HEK293T (cell line): ENCODE measurements at regions not wholly inside any gene's neighbourhood (a gene's known extent, or its start where the extent isn't known, plus 50 kb on each side); places are given as distances from the start of the nearest gene placed in this dataset.

Experiments used
- CTCF ChIA-PET: fragments of 350-600 bp; formaldehyde crosslinking; extraction: SDS; loops from one replicate; lab custom pipeline; 2021; ENCODE audit warnings: antibody characterized with exemption, inconsistent platforms; lab: Yijun Ruan, JAX
- POLR2A ChIA-PET: fragments of 350-600 bp; formaldehyde crosslinking; extraction: SDS; loops from one replicate; lab custom pipeline; 2020; ENCODE audit warnings: antibody characterized with exemption, inconsistent platforms; lab: Yijun Ruan, JAX
- DNase-seq: peaks from one replicate; pipeline ENCODE4 v3.0.0; 2012; ENCODE audit warnings: mixed read lengths; ENCODE audit errors: extremely low spot score
- ARNT ChIP-seq: fragments of 450-650 bp; IDR thresholded peaks from 2 replicates; pipeline ENCODE4 v1.6.1; 2017; ENCODE audit warnings: mild to moderate bottlenecking
- BHLHE40 ChIP-seq: fragments of 450-650 bp; IDR thresholded peaks from 2 replicates; pipeline ENCODE4 v1.6.1; 2016; ENCODE audit warnings: mild to moderate bottlenecking, moderate library complexity, borderline replicate concordance
- CTBP1 ChIP-seq: fragments of 450-650 bp; IDR thresholded peaks from 2 replicates; pipeline ENCODE4 v1.6.1; 2016; ENCODE audit warnings: borderline replicate concordance
- ELF4 ChIP-seq: fragments of 450-650 bp; IDR thresholded peaks from 2 replicates; pipeline ENCODE4 v1.6.1; 2017; ENCODE audit warnings: antibody characterized with exemption
- FOXA1 ChIP-seq: fragments of 450-650 bp; IDR thresholded peaks from 2 replicates; pipeline ENCODE4 v1.6.1; 2016; ENCODE audit warnings: mild to moderate bottlenecking
- FOXK2 ChIP-seq: fragments of 450-650 bp; IDR thresholded peaks from 2 replicates; pipeline ENCODE4 v1.6.1; 2016; ENCODE audit warnings: mild to moderate bottlenecking
- FOXM1 ChIP-seq: fragments of 450-650 bp; IDR thresholded peaks from 2 replicates; pipeline ENCODE4 v1.6.1; 2017; ENCODE audit warnings: mild to moderate bottlenecking, borderline replicate concordance
- HDGF ChIP-seq: fragments of 450-650 bp; IDR thresholded peaks from 2 replicates; pipeline ENCODE4 v1.6.1; 2017; ENCODE audit warnings: antibody characterized with exemption, borderline replicate concordance
- L3MBTL2 ChIP-seq: fragments of 450-650 bp; conservative IDR thresholded peaks from 2 replicates; pipeline ENCODE4 v1.6.1; 2016; ENCODE audit warnings: mild to moderate bottlenecking
- LEF1 ChIP-seq: fragments of 450-650 bp; IDR thresholded peaks from 2 replicates; pipeline ENCODE4 v1.6.1; 2017; ENCODE audit warnings: mild to moderate bottlenecking, borderline replicate concordance
- NFRKB ChIP-seq: fragments of 450-650 bp; IDR thresholded peaks from 2 replicates; pipeline ENCODE4 v1.6.1; 2016; ENCODE audit warnings: mild to moderate bottlenecking, moderate library complexity
- PKNOX1 ChIP-seq: fragments of 450-650 bp; IDR thresholded peaks from 2 replicates; pipeline ENCODE4 v1.6.1; 2016
- SP1 ChIP-seq: fragments of 450-650 bp; IDR thresholded peaks from 2 replicates; pipeline ENCODE4 v1.6.1; 2017
- SUZ12 ChIP-seq: fragments of 450-650 bp; IDR thresholded peaks from 2 replicates; pipeline ENCODE4 v1.6.1; 2016; ENCODE audit warnings: mild to moderate bottlenecking
- TARDBP ChIP-seq: fragments of 450-650 bp; IDR thresholded peaks from 2 replicates; pipeline ENCODE4 v1.6.1; 2016
- ZNF384 ChIP-seq: fragments of 450-650 bp; IDR thresholded peaks from 2 replicates; pipeline ENCODE4 v1.6.1; 2016

GRCh38 chr6:14468647-14469321, 351.2 kb downstream of the CD83 start:
- CTCF ChIA-PET = no interaction called here
- DNase-seq = no peak
- TF ChIP-seq ARNT = no peak
- POLR2A ChIA-PET = no interaction called here

GRCh38 chr6:14470101-14470500, 352.5 kb downstream of the CD83 start:
- DNase-seq = no peak
- ChIA-PET CTCF (interaction anchor here (0.6 kb wide), 1 partner anchor 994 kb away, joined by 3 read pairs; no protein-coding TSS in a partner anchor), POLR2A (no interaction called here)
- TF ChIP-seq LEF1 = no peak
- TF ChIP-seq ARNT = no peak
- TF ChIP-seq SUZ12 = no peak
- no peak for TF ChIP-seq BHLHE40
- no peak for TF ChIP-seq FOXA1
- TF ChIP-seq ZNF384 = no peak
- TF ChIP-seq FOXK2 = no peak
- TF ChIP-seq NFRKB = no peak

- ChIA-PET CTCF (interaction anchor here (0.6 kb wide), 1 partner anchor 993 kb away, joined by 3 read pairs; no protein-coding TSS in a partner anchor), POLR2A (no interaction called here)
- DNase-seq = no peak
- TF ChIP-seq PKNOX1 = no peak
- TF ChIP-seq ZNF384 = no peak
- no peak for TF ChIP-seq FOXA1
These were observed 353.1 kb downstream of the CD83 start for GRCh38 chr6:14470671-14471070.

GRCh38 chr6:14472255-14472985, 354.8 kb downstream of the CD83 start:
- no peak for TF ChIP-seq TARDBP
- no peak for TF ChIP-seq FOXA1
- TF ChIP-seq ELF4 = no peak
- TF ChIP-seq HDGF = no peak
- no peak for TF ChIP-seq SUZ12
- TF ChIP-seq ZNF384 = no peak
- no peak for TF ChIP-seq L3MBTL2
- no peak for TF ChIP-seq PKNOX1
- TF ChIP-seq LEF1 = no peak
- TF ChIP-seq FOXK2 = no peak
- ChIA-PET POLR2A (no interaction called here), CTCF (no interaction called here)
- DNase-seq = no peak

GRCh38 chr6:14472986-14473337, 355.4 kb downstream of the CD83 start:
- no peak for DNase-seq
- TF ChIP-seq SUZ12 (no peak), FOXA1 (no peak), BHLHE40 (no peak), TARDBP (no peak), NFRKB (no peak), FOXK2 (no peak), ARNT (no peak), ZNF384 (no peak), SP1 (no peak), ELF4 (no peak), HDGF (no peak), L3MBTL2 (no peak), FOXM1 (no peak), LEF1 (no peak), CTBP1 (no peak), PKNOX1 (no peak)
- ChIA-PET POLR2A (no interaction called here), CTCF (no interaction called here)

- TF ChIP-seq FOXK2 = no peak
- no peak for TF ChIP-seq HDGF
- TF ChIP-seq FOXM1 = no peak
- TF ChIP-seq L3MBTL2 = no peak
- TF ChIP-seq ARNT = no peak
- no peak for TF ChIP-seq CTBP1
- no peak for TF ChIP-seq LEF1
- TF ChIP-seq FOXA1 = no peak
- no peak for TF ChIP-seq SP1
- TF ChIP-seq NFRKB = no peak
- TF ChIP-seq ELF4 = no peak
- TF ChIP-seq PKNOX1 = no peak
- no peak for TF ChIP-seq BHLHE40
These were observed 357.2 kb downstream of the CD83 start for GRCh38 chr6:14474816-14475215.

More at GRCh38 chr6:14474816-14475215, 357.2 kb downstream of the CD83 start:
- ChIA-PET CTCF (no interaction called here), POLR2A (no interaction called here)
- no peak for DNase-seq
